GM19099 (cell line): ENCODE measurements at regions not wholly inside any gene's neighbourhood (a gene's known extent, or its start where the extent isn't known, plus 50 kb on each side); places are given as distances from the start of the nearest gene placed in this dataset.

Source experiments
- POLR2A ChIP-seq: IDR thresholded peaks from 3 replicates; pipeline ENCODE4 v1.6.1; 2011; ENCODE audit warnings: low read depth; ENCODE audit not compliant: insufficient read length; ENCODE audit errors: extremely low read depth

- TF ChIP-seq POLR2A = no peak
Observed at GRCh38 chr9:94159069-94159939, 75.0 kb downstream of the PTPDC1 start.

GRCh38 chr9:94160594-94161501, 76.6 kb downstream of the PTPDC1 start:
- TF ChIP-seq POLR2A = no peak

DNA sequence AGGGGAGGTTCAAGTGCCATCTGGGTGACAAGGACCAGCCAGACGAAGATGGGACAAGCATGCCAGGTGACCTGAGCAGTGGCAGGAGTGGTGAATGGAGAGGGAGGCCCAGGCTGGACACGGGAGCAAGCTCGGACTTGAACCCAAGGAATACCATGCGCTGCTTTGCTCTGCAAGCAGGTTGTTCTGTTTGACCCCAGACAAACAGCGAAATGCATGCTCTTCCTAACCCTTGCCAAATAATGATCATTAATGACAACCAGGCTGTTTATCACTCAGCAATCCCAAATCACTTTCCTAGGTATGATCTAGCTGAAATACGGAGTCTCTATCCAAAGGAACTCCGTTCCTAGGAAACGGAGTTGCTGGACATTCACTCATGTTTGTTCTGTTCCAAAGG, 77.4 kb downstream of the PTPDC1 start:
- TF ChIP-seq POLR2A = no peak

DNA sequence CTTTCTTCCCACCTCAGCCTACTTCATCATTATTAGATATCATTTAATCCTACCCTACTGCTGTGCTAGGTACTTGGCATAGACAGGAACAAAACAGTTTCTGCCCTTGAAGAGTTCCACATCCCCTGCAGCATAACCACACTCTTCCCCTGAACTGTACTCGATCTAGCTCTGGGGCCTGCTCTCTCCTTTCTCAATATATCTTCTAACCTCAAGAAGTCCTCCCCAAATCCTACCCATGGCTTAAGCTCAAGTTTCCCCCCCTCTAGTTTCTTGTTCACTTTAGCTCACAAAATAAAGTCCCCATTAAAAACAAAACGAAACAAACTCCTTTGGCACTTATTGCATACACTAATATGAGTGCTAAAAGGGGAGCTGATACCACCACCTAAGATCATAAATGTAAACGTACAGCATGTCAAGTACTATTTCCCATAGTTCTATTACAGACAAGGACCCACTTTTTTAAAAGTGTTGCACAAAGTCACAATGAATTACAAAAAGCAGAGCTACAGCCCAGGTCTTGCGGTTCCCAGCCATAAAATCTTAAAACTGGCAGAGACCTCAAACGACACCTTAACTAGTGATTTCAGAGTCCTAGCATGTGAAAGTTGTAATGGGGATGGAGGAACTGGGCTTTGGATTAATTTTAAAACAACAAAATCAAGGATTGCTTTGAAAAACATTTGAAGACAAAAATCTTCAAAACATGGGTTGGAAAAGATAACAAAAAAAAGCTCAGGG, 80.7 kb downstream of the PTPDC1 start:
- no peak for TF ChIP-seq POLR2A

GRCh38 chr9:94165592-94166235, 81.5 kb downstream of the PTPDC1 start:
- no peak for TF ChIP-seq POLR2A

GRCh38 chr9:94166236-94166975, 82.1 kb downstream of the PTPDC1 start:
- peak; percentile 87 for TF ChIP-seq POLR2A

DNA sequence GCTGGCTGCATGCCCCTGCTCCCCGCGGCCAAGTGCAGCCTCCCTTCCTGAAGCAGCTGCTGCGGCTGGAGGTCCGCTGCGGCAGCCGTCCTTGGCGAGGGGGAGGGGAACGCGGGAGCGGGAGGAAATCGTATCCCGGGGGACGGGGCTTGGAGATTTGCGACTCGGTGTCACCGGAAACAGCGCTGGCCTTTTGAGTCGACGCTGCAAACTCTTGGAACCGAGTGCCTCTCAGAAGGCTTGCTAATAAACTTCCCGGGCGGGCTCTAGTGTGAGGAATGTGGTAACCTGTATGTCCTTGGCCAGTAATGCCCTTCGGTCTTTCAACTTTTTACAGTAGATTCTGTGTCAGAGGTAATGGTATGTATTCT, 82.7 kb downstream of the PTPDC1 start:
- TF ChIP-seq POLR2A = no peak

DNA sequence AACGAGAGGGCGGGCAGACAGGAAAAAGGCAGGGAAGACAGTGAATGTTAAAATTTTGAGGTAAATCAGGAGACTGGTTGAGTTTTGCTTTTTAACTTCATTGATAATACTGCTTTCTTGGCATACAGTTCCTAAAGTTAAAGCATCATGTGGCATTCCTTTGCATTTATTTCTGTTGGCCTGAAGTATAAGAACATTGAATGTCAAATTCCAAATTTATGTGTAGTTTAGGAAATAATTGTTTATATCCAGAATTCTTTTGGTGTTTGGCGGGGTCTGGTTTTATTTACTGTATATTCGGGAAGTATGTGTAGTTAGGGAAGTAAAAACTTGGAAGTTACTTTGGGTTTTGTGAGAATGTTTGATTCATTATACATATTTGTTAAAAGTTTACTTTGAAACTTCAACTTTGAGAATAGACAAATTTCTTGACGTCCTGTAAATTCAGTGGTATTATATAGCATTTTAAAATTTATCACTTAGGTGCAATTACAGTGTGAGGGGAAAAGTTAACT, 83.2 kb downstream of the PTPDC1 start:
- TF ChIP-seq POLR2A = no peak

- TF ChIP-seq POLR2A = no peak
Observed at GRCh38 chr9:94168203-94169000, 84.1 kb downstream of the PTPDC1 start.

DNA sequence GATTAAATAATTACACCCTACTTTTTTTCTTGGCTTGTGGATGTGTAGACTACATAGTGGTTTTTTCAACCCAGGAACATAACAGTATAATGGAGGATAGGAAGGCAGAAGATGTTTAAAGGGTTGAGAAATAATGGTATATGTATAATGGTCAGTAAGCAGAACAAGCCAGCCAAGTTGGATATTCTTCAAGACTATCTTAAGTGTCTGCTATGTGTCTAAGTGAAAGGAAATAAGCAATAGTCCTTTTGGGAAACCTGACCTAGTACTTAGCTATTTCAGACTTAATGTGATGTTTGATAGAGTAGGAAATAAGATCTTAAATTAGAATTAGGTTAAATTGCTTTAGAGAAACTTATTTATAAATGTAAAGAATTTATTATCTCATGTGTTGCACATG, 85.7 kb downstream of the PTPDC1 start:
- TF ChIP-seq POLR2A = no peak

GRCh38 chr9:94173632-94174031, 85.5 kb upstream of the ZNF169 start:
- no peak for TF ChIP-seq POLR2A

- TF ChIP-seq POLR2A = no peak
Observed at GRCh38 chr9:94174164-94174563, 84.9 kb upstream of the ZNF169 start.

DNA sequence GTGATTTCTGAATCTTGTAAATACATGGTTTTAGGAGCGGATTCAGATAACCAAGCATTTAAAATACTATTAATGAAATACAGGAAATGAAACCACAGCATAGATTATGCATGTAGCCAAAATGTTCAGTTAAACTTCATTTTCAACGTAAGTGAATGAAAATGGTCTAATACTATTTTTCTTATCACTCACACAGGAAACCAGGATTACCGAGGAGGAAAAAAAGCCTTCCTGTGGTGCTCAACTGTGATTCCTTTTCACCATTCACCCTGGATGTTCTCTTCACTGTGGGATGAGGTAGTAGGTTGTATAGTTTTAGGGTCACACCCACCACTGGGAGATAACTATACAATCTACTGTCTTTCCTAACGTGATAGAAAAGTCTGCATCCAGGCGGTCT, 83.4 kb upstream of the ZNF169 start:
- TF ChIP-seq POLR2A = no peak
